ENCODE measurements at regions not wholly inside any gene's neighbourhood (a gene's known extent, or its start where the extent isn't known, plus 50 kb on each side); places are given as distances from the start of the nearest gene placed in this dataset.
"Not testable (repeated sequence)": the region's sequence is repeated elsewhere in the genome, so short reads cannot be mapped to it uniquely, and the experiment has no call there.

GRCh38 chr7:56213574-56213973 lies 97.4 kb upstream of the NUPR2 start:
- no peak overlapping the region for H3K4me2 ChIP-seq (ENCODE audit: insufficient read depth, low read length)
- H4K20me1 ChIP-seq (ENCODE audit: insufficient read depth, low read length) = no peaks in the 10 kb centered on the region
- peaks cover 3% of the 10 kb centered on the region for H3K9me3 ChIP-seq (ENCODE audit: low read depth, low read length)
- H3K4me1 ChIP-seq (ENCODE audit: insufficient read depth, low read length) = no peaks in the 10 kb centered on the region
- no peak for TF ChIP-seq CTCF (IDR thresholded peaks at IDR 0.05; ENCODE audit: extremely low read depth, low read depth, low read length)
- H3K36me3 ChIP-seq (ENCODE audit: insufficient read depth, low read length) = no peaks in the 10 kb centered on the region
- no peaks in the 10 kb centered on the region for H3K79me2 ChIP-seq (ENCODE audit: insufficient read depth, low read length)
- no peak overlapping the region for H3K4me3 ChIP-seq (ENCODE audit: insufficient read depth, low read length)
- H3K27me3 ChIP-seq (ENCODE audit: insufficient read depth, low read length) = no peaks in the 10 kb centered on the region
- no peak overlapping the region for H2AFZ ChIP-seq (ENCODE audit: low read length)
- H3K27ac ChIP-seq (ENCODE audit: low read depth, low read length) = no peak overlapping the region
- DNase-seq (ENCODE audit: insufficient read length, low spot score, missing footprints) = no peak

- H3K4me3 ChIP-seq (ENCODE audit: insufficient read depth, low read length) = no peak overlapping the region
- H3K36me3 ChIP-seq (ENCODE audit: insufficient read depth, low read length) = no peaks in the 10 kb centered on the region
- no peaks in the 10 kb centered on the region for H4K20me1 ChIP-seq (ENCODE audit: insufficient read depth, low read length)
- no peak for TF ChIP-seq CTCF (IDR thresholded peaks at IDR 0.05; ENCODE audit: extremely low read depth, low read depth, low read length)
- no peak overlapping the region for H3K4me2 ChIP-seq (ENCODE audit: insufficient read depth, low read length)
- H3K27ac ChIP-seq (ENCODE audit: low read depth, low read length) = no peak overlapping the region
- peaks cover 3% of the 10 kb centered on the region for H3K9me3 ChIP-seq (ENCODE audit: low read depth, low read length)
- H3K27me3 ChIP-seq (ENCODE audit: insufficient read depth, low read length) = no peaks in the 10 kb centered on the region
- no peak overlapping the region for H2AFZ ChIP-seq (ENCODE audit: low read length)
- no peaks in the 10 kb centered on the region for H3K4me1 ChIP-seq (ENCODE audit: insufficient read depth, low read length)
- H3K79me2 ChIP-seq (ENCODE audit: insufficient read depth, low read length) = no peaks in the 10 kb centered on the region
- no peak for DNase-seq (ENCODE audit: insufficient read length, low spot score, missing footprints)
Observed at GRCh38 chr7:56206420-56206819, 90.2 kb upstream of the NUPR2 start.

- TF ChIP-seq CTCF (IDR thresholded peaks at IDR 0.05; ENCODE audit: extremely low read depth, low read depth, low read length) = no peak
- Histone ChIP-seq H4K20me1 (ENCODE audit: insufficient read depth, low read length) (no peaks in the 10 kb centered on the region), H2AFZ (ENCODE audit: low read length) (no peak overlapping the region), H3K27ac (ENCODE audit: low read depth, low read length) (no peak overlapping the region), H3K4me2 (ENCODE audit: insufficient read depth, low read length) (no peak overlapping the region), H3K4me1 (ENCODE audit: insufficient read depth, low read length) (no peaks in the 10 kb centered on the region), H3K27me3 (ENCODE audit: insufficient read depth, low read length) (no peaks in the 10 kb centered on the region), H3K79me2 (ENCODE audit: insufficient read depth, low read length) (no peaks in the 10 kb centered on the region), H3K36me3 (ENCODE audit: insufficient read depth, low read length) (no peaks in the 10 kb centered on the region), H3K4me3 (ENCODE audit: insufficient read depth, low read length) (no peak overlapping the region), H3K9me3 (ENCODE audit: low read depth, low read length) (no peaks in the 10 kb centered on the region)
- no peak for DNase-seq (ENCODE audit: insufficient read length, low spot score, missing footprints)
Observed at GRCh38 chr7:56199639-56200038, 83.4 kb upstream of the NUPR2 start.

- H3K4me2 ChIP-seq (ENCODE audit: insufficient read depth, low read length); H3K79me2 ChIP-seq (ENCODE audit: insufficient read depth, low read length); H3K36me3 ChIP-seq (ENCODE audit: insufficient read depth, low read length); H4K20me1 ChIP-seq (ENCODE audit: insufficient read depth, low read length); H3K27ac ChIP-seq (ENCODE audit: low read depth, low read length); H3K27me3 ChIP-seq (ENCODE audit: insufficient read depth, low read length); H3K4me1 ChIP-seq (ENCODE audit: insufficient read depth, low read length); DNase-seq (ENCODE audit: insufficient read length, low spot score, missing footprints); H2AFZ ChIP-seq (ENCODE audit: low read length); H3K4me3 ChIP-seq (ENCODE audit: insufficient read depth, low read length); H3K9me3 ChIP-seq (ENCODE audit: low read depth, low read length): not testable (repeated sequence)
Observed at GRCh38 chr7:56196195-56196594, 80.0 kb upstream of the NUPR2 start.
